ENCODE measurements at regions not wholly inside any gene's neighbourhood (a gene's known extent, or its start where the extent isn't known, plus 50 kb on each side); places are given as distances from the start of the nearest gene placed in this dataset.
"Not testable (repeated sequence)": the region's sequence is repeated elsewhere in the genome, so short reads cannot be mapped to it uniquely, and the experiment has no call there.

GRCh38 chr10:2918489-2918888 lies 148.9 kb upstream of the PFKP start:
- no peak for DNase-seq

GRCh38 chr10:2917926-2918325 lies 149.4 kb upstream of the PFKP start:
- DNase-seq, result no peak

DNA sequence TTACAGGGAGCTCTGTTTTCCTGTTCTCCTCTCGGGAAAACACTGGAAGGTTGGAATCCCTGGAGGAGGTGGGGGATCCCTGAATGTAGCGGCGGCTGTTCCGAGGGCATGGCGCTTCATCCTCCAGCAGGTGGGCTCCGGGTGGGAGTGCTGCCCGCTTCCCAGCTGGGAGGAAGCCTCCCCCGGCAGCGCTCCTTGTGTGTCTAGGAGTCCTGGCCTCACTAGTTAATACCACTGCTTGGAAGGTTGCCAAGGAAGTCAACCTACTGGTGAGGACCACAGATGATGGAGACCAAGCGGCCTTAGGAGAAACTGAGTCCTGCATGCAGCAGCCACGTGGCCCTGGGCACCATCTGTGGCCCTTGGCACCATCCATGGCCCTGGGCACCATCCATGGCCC lies 151.9 kb upstream of the PFKP start:
- no peak for DNase-seq

DNA sequence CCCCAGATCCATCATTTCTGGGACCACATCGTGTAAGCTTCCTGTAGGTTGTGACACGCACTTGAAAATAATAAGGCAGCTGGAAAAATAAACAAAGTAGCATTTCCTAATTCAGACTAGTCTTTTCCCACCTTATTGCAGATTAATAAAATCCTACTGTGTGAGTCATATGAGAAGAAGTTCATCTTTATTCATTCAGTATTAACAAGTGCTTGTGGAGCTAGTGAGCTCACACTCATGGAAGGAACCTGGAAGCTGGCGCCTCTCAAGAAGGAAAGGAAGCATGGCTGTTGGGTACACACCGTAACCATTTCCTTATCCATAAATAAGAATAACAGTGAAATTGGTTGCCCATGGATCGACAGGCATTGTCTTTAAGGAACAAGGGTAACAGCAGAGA lies 152.6 kb upstream of the PFKP start:
- DNase-seq, result no peak

- no peak for DNase-seq
These were observed 153.9 kb upstream of the PFKP start for GRCh38 chr10:2913474-2913873.

- DNase-seq, result no peak
These were observed 156.7 kb upstream of the PFKP start for GRCh38 chr10:2910656-2911055.

DNA sequence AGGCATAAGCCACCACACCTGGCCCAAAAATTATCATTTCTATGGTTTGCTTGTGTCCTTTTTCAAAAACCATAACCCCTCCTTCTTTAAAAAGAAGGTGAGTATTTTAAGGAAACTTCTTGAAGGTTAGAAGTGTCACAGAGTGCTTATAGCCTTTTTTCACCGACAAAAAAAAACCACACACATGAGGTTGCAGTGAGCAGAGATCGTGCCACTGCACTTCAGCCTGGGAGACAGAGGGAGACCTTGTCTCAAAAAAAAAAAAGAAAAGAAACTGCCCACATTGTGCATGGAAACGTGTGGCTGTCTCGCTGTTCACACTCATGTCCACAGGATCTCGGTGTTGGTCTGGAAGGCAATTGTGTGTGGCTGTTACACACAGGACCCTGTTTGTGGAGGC lies 157.4 kb upstream of the PFKP start:
- no peak for DNase-seq

GRCh38 chr10:2908851-2909630 lies 158.3 kb upstream of the PFKP start:
- DNase-seq, result peak in 1 of 2 donors; percentile 6

GRCh38 chr10:2906974-2907373 lies 160.4 kb upstream of the PFKP start:
- DNase-seq, result no peak

DNA sequence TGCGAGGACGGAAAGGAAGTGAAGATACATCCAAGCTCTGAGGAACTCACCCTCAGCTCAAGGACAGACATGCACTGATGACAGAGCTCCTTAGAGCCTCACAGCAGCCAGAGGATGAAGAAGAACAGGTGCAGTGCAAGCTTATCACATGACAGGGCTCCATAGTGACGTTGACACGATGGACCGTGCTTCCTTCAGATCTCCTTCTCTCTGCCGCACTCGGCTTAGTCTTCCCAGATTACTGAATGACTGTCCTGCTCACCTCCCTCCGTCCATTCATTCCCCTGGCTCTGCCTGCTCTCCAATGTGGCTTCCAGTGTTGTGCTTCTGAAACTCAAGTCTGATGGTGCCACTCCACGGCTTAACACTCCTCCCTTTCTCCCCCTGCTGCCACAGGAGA lies 161.5 kb upstream of the PFKP start:
- DNase-seq, result no peak

GRCh38 chr10:2900530-2900929 lies 166.8 kb upstream of the PFKP start:
- DNase-seq, result no peak

DNA sequence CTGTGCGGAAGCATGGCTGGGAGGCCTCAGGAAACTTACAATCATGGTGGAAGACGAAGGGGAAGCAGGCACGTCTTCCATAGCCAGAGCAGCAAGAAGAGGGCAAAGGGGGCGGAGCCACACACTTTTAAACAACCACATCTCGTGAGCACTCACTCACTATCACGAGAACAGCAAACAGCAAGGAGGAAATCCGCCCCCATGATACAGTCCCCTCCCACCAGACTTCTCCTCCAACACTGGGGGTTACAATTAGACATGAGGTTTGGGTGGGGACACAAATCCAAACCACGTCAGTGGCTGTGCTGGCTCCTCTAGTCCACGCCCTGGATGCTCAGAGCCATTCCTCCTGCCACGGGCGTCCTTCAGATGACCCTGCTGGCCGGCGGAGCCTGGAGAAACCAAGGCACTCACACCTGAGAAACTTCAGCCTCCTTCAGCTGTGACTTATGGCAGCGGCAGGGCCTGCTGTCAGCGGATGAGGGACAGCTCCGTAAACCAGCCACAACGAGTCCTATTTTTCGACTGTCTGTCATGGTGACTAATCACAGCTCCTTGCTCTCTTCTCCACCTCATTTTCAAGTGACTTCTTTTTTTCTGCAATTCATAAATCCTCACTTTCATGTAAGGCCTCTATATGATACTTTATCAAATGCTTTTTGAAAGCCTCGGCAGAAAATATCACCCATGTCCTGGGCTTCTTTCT lies 167.9 kb upstream of the PFKP start:
- no peak for DNase-seq

GRCh38 chr10:2898509-2898860 lies 168.9 kb upstream of the PFKP start:
- DNase-seq, result no peak

- DNase-seq, result no peak
These were observed 169.5 kb upstream of the PFKP start for GRCh38 chr10:2897619-2898508.

GRCh38 chr10:2896334-2896733 lies 171.0 kb upstream of the PFKP start:
- DNase-seq, result not testable (repeated sequence)

- no peak for DNase-seq
These were observed 171.7 kb upstream of the PFKP start for GRCh38 chr10:2895594-2896196.

DNA sequence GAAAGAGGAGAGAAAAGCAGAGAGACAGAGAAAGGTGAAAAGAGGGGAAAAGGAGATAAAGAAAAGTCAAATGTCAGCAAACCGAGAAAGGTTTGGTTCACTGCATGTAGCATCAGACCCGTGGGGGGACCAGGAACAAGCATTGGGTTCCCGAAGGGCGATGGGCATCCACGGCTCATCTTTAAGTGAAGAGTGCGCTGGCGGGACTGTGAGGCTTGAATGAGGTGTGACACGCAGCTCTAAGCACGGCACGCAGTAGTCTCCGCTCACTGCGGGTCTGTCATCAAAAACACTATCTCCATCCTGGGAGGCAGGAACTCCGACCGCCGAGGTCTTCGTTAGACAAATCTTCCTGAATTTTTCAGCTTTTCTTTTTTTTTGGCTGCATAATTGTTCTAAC lies 173.4 kb upstream of the PFKP start:
- DNase-seq, result no peak

- no peak for DNase-seq
These were observed 174.0 kb upstream of the PFKP start for GRCh38 chr10:2893158-2893845.

- no peak for DNase-seq
These were observed 175.6 kb upstream of the PFKP start for GRCh38 chr10:2891770-2892124.

GRCh38 chr10:2891073-2891769 lies 176.1 kb upstream of the PFKP start:
- no peak for DNase-seq

GRCh38 chr10:2890093-2890492 lies 177.3 kb upstream of the PFKP start:
- DNase-seq, result no peak

DNA sequence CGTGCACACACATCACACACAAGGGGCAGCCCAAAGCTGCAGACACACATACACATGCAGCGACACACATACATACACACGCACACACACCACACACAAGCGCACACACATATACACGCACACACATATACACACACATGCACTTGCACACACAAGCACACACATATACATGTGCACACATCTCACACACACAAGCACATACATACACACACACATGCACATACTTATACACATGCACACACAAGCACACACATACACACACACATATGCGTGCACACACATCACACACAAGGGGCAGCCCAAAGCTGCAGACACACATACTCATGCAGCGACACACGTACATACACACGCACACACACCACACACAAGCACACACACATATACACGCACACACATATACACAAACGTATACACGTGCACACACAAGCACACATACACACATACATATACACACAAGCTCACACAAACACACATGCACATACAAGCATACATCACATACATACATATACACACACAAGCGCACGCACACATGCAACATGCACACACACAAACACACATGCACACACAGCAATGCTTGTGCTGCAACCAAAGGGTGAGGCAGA lies 178.8 kb upstream of the PFKP start:
- no peak for DNase-seq

Data from CD4-positive, alpha-beta T cell treated with Interleukin-4 for 1 hour (primary cell).